C4-2B (cell line): ENCODE measurements at regions not wholly inside any gene's neighbourhood (a gene's known extent, or its start where the extent isn't known, plus 50 kb on each side); places are given as distances from the start of the nearest gene placed in this dataset.

Experiments used
- CTCF ChIP-seq: fragments of 450-650 bp; conservative IDR thresholded peaks from 2 replicates; pipeline ENCODE4 v1.5.1; 2017; ENCODE audit warnings: mild to moderate bottlenecking
- ZFX ChIP-seq: fragments of 450-650 bp; IDR thresholded peaks from 2 replicates; pipeline ENCODE4 v1.6.1; 2017

GRCh38 chr4:54902976-54903375 lies 222.4 kb downstream of the KDR start:
- no peak for TF ChIP-seq CTCF
- no peak for TF ChIP-seq ZFX
